HG03025 (cell line): ENCODE measurements at regions not wholly inside any gene's neighbourhood (a gene's known extent, or its start where the extent isn't known, plus 50 kb on each side); places are given as distances from the start of the nearest gene placed in this dataset.
"Not testable (repeated sequence)": the region's sequence is repeated elsewhere in the genome, so short reads cannot be mapped to it uniquely, and the experiment has no call there.

Experiments
- ATAC-seq: cut with Tn5 transposase; IDR thresholded peaks from one replicate; pipeline ENCODE4 v1.9.1; 2021; ENCODE audit warnings: mild to moderate bottlenecking, moderate library complexity; ENCODE audit not compliant: unreplicated experiment, low FRiP score

DNA sequence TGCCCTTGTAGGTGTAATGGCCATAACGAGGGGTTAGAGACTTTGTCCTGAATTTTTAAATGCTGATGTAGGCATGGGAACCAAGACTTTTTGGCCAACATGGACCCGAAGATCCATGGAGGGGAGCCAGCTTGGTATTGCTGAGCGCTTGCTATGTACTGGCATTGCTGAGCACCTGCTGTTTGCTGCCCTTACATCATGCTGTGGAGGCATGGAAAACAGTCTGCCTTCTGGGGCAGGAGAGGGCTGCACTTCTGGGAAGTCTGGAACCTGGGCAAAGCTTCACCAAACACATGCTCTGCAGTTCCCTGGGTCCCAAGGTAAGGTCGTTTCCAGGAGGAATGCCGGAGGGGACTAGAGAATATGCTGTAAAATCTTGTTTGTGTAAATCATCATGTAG is 86.3 kb upstream of the CNIH3 start:
- no peak for ATAC-seq

DNA sequence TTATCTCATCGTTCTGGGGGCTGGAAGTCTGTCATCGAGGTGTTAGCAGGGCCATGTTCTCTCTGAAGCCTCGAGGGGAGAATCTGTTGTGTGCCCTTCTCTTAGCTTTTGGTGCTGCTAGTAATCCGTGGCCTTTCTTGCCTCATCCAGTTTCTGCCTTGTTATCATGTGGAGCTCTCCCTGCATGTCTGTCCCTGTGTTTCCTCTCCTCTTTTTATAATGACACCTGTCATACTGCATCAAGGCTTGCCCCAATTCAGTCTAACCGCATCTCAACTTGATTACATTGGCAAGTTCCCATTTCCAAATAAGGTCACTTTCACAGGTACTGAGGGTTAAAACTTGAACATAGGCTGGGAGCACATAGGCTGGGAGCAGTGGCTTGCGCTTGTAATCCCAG is 82.6 kb upstream of the CNIH3 start:
- ATAC-seq, result no peak

GRCh38 chr1:224534731-224535130 is 81.4 kb upstream of the CNIH3 start:
- no peak for ATAC-seq

DNA sequence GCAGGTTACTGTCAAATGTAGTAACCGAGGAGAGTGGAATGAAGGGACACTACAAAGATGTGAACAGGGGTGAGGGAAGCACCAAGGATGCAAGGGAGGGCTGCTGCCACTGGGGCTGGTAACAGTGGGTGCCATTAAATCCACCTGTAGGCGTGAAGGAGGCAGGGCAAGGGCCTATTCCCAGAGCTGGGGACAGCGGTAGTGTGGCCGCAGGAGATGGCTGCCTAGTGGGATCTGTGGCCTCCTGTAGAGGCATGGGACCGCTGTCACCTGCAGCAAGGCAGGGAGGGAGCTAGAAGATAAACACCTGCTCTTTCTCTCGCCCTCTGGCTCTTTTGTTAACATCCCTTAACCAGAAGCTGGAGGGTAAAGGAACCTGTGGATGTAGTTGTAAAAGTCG is 80.5 kb upstream of the CNIH3 start:
- ATAC-seq, result no peak

DNA sequence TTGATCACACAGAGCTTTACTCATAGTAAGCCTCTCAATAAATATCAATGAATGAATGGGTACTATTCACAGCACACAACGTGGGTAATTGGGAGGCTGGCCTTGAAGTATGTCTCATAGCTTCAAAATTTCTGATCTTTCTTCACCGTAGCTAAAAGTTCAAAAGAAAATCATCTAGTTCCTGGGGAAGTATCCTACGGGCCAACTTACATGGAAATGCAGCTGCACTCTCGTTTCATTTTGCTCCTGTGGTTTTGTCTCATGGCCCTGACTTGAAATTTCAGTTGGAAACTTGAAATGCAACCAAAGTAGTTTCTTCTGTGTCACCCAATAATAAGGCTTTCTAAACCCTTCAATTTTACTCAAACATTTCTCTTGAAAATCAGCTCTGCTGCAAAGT is 76.1 kb upstream of the CNIH3 start:
- no peak for ATAC-seq

DNA sequence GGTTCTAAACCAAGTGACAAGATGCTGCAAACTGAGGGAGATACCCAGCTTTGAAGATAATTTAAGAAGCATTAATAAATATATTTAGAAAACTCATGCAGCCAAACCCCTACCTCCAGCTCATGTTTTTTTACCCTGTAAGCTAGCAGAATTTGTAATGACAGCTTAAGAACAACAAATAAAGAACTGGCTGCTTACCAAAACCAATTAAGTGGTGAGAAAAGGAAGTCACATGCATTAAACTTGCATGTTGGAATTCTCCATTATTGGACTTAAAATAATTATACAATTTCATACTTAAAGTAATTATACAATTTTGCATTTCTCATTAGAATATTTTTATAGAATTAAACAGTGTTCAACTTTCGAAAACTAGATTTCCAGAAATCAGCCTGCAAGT is 75.6 kb upstream of the CNIH3 start:
- ATAC-seq, result no peak

DNA sequence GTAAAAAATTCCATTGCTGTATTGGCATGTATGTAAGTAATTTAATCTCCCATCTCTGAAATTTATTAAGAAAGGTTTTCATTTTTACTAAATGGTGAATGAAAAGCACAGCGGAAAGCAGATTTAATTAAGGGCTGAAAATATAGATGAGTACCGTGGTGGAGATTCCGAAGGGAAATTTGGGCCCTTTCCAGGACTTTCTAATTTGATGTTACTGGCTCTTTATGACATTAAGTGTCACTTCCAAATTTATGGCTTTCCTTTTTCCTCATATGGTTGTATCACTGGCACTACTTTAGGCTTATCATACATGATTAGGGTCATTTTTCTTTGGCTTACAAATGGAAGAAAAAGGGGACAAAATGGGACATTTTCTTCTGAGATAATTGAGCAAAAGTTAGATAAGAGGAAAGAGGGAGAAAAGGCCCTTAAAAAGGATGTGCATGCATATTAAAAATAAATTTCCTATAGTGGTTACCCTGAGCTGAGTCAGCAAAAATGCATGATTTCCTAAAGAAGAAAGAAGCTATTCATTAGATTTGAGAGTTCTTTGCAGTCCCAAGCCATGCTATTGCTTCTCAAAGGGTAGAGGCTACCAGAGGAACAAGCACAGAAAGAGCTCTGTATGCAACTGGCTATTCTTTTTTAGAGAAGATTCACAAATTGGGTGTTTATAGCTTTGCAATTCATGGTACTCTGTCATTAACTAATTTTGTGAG is 74.9 kb upstream of the CNIH3 start:
- no peak for ATAC-seq

- no peak for ATAC-seq
Observed at GRCh38 chr1:224541901-224542630, 74.1 kb upstream of the CNIH3 start.

DNA sequence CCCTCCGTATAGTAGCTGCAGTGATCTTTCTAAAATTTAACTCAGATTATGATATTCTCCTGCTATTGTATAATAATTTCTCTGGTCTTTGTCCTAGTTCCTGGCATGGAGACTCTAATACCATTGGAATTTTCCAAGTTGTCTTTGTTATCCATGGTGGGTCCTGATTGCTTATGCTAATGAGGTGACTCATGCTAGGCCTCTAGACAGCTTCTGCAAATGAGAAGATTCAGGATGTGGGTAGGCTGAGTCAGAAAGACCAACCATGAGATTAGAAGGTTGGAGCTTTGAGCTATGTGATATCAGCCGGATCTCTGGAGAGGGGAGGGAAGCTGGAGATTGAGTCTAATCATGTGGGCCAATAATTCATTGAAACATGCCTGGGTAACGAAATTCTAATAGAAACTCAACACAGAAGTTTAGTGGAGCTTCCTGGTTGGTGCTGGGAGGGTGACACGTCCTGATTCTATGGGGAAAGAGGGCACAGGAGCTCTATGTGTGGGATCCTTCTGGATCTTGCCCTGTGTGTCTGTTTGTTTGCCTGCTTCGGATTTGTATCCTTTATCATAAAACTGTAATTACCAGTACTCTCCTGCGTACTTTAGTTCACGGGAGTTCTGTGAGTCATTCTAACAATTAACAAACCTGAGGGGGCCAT is 73.2 kb upstream of the CNIH3 start:
- no peak for ATAC-seq

GRCh38 chr1:224543453-224543852 is 72.7 kb upstream of the CNIH3 start:
- no peak for ATAC-seq

GRCh38 chr1:224544346-224545110 is 71.6 kb upstream of the CNIH3 start:
- ATAC-seq, result no peak

GRCh38 chr1:224545571-224545970 is 70.5 kb upstream of the CNIH3 start:
- no peak for ATAC-seq

GRCh38 chr1:224548676-224549075 is 67.4 kb upstream of the CNIH3 start:
- ATAC-seq, result no peak

DNA sequence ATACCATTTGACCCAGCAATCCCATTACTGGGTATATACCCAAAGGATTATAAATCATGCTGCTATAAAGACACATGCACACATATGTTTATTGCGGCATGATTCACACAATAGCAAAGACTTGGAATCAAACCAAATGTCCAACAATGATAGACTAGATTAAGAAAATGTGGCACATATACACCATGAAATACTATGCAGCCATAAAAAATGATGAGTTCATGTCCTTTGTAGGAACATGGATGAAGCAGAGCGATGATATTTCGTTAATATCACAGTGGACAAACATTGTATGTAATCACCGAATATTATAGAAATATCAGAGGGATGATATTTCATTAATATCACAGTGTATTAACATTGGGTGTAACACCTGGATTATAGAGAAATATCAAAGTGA is 64.9 kb upstream of the CNIH3 start:
- ATAC-seq, result not testable (repeated sequence)

- ATAC-seq, result no peak
Observed at GRCh38 chr1:224554056-224554455, 62.1 kb upstream of the CNIH3 start.

DNA sequence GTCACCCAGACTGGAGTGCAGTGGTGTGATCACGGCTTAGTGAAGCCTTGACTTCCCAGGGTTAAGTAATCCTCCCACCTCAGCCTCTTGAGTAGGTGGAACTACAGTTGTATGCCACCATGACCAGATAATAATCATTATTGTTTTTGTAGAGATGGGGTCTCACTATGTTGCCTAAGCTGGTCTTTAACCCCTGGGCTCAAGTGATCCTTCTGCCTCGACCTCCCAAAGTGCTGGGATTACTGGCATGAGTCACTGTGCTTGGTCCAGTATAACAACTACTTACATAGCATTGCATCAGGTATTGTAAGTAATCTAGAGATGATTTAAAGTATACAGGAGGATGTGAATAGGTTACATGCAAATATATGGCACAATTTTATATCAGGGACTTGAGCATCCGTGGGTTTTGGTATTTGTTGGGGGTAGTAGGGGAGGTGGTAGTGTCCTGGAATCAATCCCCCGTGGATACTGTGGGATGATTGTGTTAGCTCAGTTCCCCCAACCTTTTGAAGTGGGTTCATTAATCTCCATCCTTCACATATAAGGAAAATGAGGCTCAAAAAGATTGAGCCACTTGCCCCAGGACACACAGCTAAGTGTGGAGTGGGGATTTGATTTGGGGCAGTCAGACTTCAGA is 61.4 kb upstream of the CNIH3 start:
- ATAC-seq, result no peak

GRCh38 chr1:224558904-224559303 is 57.2 kb upstream of the CNIH3 start:
- no peak for ATAC-seq

DNA sequence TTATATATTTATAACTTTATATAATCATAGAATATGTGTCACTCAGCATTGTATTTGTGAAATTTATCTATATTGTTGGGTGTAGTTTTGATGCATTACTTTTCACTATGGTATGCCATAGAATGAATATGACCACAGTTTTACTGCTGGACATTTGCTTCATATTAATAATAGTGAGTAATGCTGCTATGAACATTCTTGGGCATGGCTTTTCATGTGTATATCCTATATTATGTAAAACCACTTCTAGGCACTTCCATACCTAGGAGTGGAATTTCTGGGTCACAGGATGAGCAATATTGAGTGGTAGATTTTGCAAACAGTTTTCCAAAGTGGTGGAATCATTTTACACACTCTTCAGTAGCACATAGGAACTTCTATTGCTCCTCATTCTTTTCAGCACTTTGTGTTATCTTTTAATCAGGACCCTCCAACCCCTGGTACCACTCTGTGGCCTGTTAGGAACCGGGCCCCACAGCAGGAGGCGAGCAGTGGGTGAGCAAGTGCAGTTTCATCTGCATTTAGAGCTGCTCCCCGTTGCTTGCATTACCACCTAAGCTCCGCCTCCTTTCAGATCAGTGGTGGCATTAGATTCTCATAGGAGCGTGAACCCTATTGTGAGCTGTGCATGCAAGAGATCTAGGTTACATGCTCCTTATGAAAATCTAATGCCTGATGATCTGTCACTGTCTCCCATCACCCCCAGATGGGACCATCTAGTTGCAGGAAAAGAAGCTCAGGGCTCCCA is 56.0 kb upstream of the CNIH3 start:
- ATAC-seq, result no peak

DNA sequence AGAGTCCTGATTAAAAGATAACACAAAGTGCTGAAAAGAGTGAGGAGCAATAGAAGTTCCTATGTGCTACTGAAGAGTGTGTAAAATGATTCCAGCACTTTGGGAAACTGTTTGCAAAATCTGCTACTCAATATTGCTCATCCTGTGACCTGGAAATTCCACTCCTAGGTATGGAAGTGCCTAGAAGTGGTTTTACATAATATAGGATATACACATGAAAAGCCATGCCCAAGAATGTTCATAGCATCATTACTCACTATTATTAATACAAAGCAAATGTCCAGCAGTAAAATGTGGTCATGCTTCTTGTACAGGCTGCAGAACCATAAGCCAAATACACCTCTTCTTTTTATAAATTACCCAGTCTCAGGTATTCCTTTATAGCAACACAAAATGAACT is 53.2 kb upstream of the CNIH3 start:
- not testable (repeated sequence) for ATAC-seq

DNA sequence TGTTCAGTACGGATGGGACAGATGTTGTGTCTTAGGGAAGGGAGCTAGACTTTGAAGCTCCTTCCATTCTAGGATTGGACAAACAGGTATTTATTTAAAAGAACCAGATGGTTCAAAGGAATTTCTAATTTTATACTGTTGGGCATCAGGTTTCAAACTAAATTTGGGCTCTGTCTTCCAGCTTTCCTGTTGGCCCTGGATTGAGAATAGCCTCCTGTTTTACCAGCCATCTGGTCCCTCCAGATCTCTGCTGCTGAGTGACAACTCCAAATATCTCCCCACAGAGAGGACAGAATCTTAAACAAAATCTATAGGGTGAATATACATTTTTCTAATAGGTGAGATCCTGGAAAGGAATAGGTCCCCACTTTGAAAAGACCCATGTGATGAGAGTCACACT is 52.5 kb upstream of the CNIH3 start:
- no peak for ATAC-seq
